Activated CD8-positive, alpha-beta T cell treated with anti-CD3 and anti-CD28 coated beads for 36 hours (primary cell): ENCODE measurements at regions not wholly inside any gene's neighbourhood (a gene's known extent, or its start where the extent isn't known, plus 50 kb on each side); places are given as distances from the start of the nearest gene placed in this dataset.

Experiments used
- ATAC-seq: fragments of 200-7000 bp; cut with Tn5 transposase; one replicate; pipeline ENCODE4 v1.10.0; 2021; ENCODE audit warnings: mild to moderate bottlenecking, moderate library complexity
- CTCF ChIA-PET: fragments of 350-600 bp; sonication (Branson Sonifier 250); formaldehyde crosslinking; loops from one replicate; lab custom pipeline; 2021; ENCODE audit warnings: antibody characterized with exemption; lab: Charles Lee
- POLR2A ChIA-PET: fragments of 350-600 bp; sonication (Branson Sonifier 250); formaldehyde crosslinking; loops from one replicate; lab custom pipeline; 2021; ENCODE audit warnings: antibody characterized with exemption; lab: Charles Lee
- DNase-seq: peaks from one replicate; pipeline ENCODE4 v3.0.0-alpha.2; 2020
- H3K27ac Mint-ChIP-seq: one replicate; pipeline ENCODE4 v1.8.0; 2021; ENCODE audit warnings: mild to moderate bottlenecking, mixed read lengths
- H3K27me3 Mint-ChIP-seq: one replicate; pipeline ENCODE4 v1.8.0; 2021; ENCODE audit warnings: mixed read lengths
- H3K36me3 Mint-ChIP-seq: one replicate; pipeline ENCODE4 v1.8.0; 2021; ENCODE audit warnings: low read depth, mixed read lengths
- H3K4me1 Mint-ChIP-seq: one replicate; pipeline ENCODE4 v1.8.0; 2021; ENCODE audit warnings: low read depth, mixed read lengths
- H3K4me3 Mint-ChIP-seq: one replicate; pipeline ENCODE4 v1.8.0; 2021; ENCODE audit warnings: mild to moderate bottlenecking, moderate library complexity, mixed read lengths
- H3K9me3 Mint-ChIP-seq: one replicate; pipeline ENCODE4 v1.8.0; 2021; ENCODE audit warnings: mixed read lengths
- intact Hi-C: fragments of 100-400 bp; cut with micrococcal nuclease; formaldehyde crosslinking; loops from one replicate; pipeline ENCODE4 v1.10.0; 2022
- TF ChIP-seq, protein P1 (sequence below): fragments of 200-600 bp; IDR thresholded peaks from one replicate; pipeline ENCODE4 v1.8.0; 2022; ENCODE audit warnings: antibody characterized with exemption, mild to moderate bottlenecking

DNA sequence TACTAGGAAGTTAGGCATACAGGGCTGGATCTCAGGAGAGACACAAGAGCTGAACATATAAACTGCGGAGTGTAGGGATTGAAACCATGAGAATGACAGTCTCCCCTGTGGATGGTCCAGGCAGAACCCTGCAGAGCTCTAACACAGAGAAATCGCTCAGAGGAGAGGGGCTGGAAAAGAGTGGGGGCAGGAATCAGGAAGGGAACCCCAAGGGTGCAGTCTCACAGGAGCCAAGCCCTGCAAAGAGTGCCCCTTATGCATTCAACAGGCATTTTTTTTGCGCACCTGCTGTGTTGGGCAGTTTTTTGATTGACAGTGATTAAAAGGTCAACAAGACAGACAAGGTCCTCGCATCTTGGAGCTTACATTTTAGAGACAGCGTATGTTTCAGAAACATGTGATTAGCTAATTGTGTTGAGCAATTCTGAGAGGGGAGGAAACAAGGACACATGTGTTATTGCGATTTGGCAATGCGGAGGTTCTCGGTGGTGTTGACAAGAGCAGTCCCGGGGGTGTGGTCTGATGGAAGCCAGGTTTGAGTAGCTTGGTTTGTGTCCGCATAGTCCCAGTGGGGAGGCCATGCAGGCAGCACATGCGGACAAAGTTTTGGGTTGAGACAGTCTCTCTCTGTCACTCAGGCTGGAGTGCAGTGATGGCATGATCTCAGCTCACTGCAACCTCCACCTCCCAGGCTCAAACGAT is 182.6 kb upstream of the IRS2 start:
- TF ChIP-seq, protein P1, sequence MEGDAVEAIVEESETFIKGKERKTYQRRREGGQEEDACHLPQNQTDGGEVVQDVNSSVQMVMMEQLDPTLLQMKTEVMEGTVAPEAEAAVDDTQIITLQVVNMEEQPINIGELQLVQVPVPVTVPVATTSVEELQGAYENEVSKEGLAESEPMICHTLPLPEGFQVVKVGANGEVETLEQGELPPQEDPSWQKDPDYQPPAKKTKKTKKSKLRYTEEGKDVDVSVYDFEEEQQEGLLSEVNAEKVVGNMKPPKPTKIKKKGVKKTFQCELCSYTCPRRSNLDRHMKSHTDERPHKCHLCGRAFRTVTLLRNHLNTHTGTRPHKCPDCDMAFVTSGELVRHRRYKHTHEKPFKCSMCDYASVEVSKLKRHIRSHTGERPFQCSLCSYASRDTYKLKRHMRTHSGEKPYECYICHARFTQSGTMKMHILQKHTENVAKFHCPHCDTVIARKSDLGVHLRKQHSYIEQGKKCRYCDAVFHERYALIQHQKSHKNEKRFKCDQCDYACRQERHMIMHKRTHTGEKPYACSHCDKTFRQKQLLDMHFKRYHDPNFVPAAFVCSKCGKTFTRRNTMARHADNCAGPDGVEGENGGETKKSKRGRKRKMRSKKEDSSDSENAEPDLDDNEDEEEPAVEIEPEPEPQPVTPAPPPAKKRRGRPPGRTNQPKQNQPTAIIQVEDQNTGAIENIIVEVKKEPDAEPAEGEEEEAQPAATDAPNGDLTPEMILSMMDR: no peak
- no peaks in the 10 kb centered on the region for H3K36me3 Mint-ChIP-seq
- H3K4me3 Mint-ChIP-seq: no peak overlapping the region
- ChIA-PET CTCF (no interaction called here), POLR2A (interaction anchor here (0.6 kb wide), 1 partner anchor 43 kb away, joined by 4 read pairs; no protein-coding TSS in a partner anchor)
- H3K27ac Mint-ChIP-seq: no peak overlapping the region
- peaks cover 8% of the 10 kb centered on the region for H3K27me3 Mint-ChIP-seq
- intact Hi-C loops: no loop called here
- peaks cover 7% of the 10 kb centered on the region for H3K9me3 Mint-ChIP-seq
- ATAC-seq (no peak), DNase-seq (no peak)
- H3K4me1 Mint-ChIP-seq: no peaks in the 10 kb centered on the region

DNA sequence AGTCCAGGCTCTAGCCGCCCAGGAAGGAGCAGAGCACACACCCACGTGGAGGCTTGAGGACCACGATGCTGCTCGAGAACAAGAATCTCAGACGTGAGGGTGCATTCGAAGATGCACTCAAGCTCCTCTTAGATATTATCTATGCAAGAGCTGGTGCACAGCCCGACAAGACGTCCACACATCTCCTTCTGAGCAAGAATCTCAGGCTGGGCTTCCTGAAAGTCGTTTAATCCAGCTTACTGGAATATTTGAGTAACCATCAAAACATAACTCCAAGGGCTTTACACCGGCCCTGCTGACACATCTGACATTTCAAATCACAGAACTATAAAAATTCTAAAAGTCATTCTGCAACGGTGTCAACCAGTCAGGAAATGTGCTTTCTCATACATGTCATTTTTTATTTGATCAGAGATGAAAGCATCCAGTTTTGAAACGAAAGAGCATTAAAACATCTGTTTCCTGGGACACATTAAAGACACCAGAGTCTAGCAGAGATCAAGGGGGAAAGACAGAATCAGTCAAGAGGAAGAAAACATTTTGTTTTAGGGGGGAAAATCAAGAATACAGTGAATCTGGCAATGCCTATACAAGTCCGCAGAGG is 177.7 kb upstream of the IRS2 start:
- intact Hi-C loops: no loop called here
- ChIA-PET CTCF (no interaction called here), POLR2A (no interaction called here)
- TF ChIP-seq, protein P1: no peak
- Mint-ChIP-seq H3K9me3 (peaks cover 3% of the 10 kb centered on the region), H3K4me1 (no peaks in the 10 kb centered on the region), H3K27me3 (peaks cover 15% of the 10 kb centered on the region), H3K4me3 (no peak overlapping the region), H3K36me3 (no peaks in the 10 kb centered on the region), H3K27ac (no peak overlapping the region)
- DNase-seq (no peak), ATAC-seq (no peak)

GRCh38 chr13:109963384-109963783 is 177.0 kb upstream of the IRS2 start:
- H3K4me1 Mint-ChIP-seq: no peaks in the 10 kb centered on the region
- TF ChIP-seq, protein P1: no peak
- intact Hi-C loops: no loop called here
- H3K4me3 Mint-ChIP-seq: no peak overlapping the region
- no peak for DNase-seq
- CTCF ChIA-PET: no interaction called here
- no peak for ATAC-seq
- no peaks in the 10 kb centered on the region for H3K9me3 Mint-ChIP-seq
- H3K27ac Mint-ChIP-seq: no peak overlapping the region
- POLR2A ChIA-PET: no interaction called here
- no peaks in the 10 kb centered on the region for H3K36me3 Mint-ChIP-seq
- H3K27me3 Mint-ChIP-seq: peaks cover 15% of the 10 kb centered on the region

DNA sequence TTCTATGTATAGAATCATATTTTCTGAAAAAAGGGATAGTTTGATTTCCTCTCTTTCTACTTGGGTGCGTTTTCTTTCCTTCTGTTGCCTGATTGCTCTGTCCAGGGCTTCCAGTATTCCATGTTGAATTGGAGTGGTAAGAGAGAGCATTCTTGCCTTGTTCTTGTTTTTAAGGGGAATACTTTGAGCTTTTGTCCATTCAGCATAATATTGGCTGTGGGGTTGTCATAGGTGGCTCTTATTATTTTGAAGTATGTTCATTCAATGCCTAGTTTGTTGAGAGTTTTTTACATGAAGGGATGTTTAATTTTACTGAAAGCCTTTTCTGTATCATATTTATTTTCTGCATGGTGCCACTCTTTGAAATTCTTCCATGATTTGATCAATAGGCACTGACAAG is 173.5 kb upstream of the IRS2 start:
- H3K4me1 Mint-ChIP-seq: no peaks in the 10 kb centered on the region
- intact Hi-C loops: no loop called here

GRCh38 chr13:109957875-109958274 is 171.5 kb upstream of the IRS2 start:
- Mint-ChIP-seq H3K27ac (no peak overlapping the region), H3K4me3 (no peak overlapping the region), H3K4me1 (no peaks in the 10 kb centered on the region), H3K27me3 (peaks cover under 1% of the 10 kb centered on the region), H3K36me3 (no peaks in the 10 kb centered on the region), H3K9me3 (peaks cover 3% of the 10 kb centered on the region)
- ChIA-PET POLR2A (no interaction called here), CTCF (no interaction called here)
- DNase-seq (no peak), ATAC-seq (no peak)
- intact Hi-C loops: no loop called here
- TF ChIP-seq, protein P1: no peak

More for the DNA sequence above, 173.5 kb upstream of the IRS2 start:
- H3K27me3 Mint-ChIP-seq: peaks cover 13% of the 10 kb centered on the region
- no peaks in the 10 kb centered on the region for H3K36me3 Mint-ChIP-seq
- TF ChIP-seq, protein P1: no peak
- DNase-seq (no peak), ATAC-seq (no peak)
- CTCF ChIA-PET: no interaction called here
- H3K9me3 Mint-ChIP-seq: peaks cover 3% of the 10 kb centered on the region
- no peak overlapping the region for H3K27ac Mint-ChIP-seq
- H3K4me3 Mint-ChIP-seq: no peak overlapping the region
- POLR2A ChIA-PET: no interaction called here
